Mesothelial cell of epicardium (in vitro differentiated cells): ENCODE measurements at regions not wholly inside any gene's neighbourhood (a gene's known extent, or its start where the extent isn't known, plus 50 kb on each side); places are given as distances from the start of the nearest gene placed in this dataset.

Source experiments
- DNase-seq, 2 experiments: peaks; one replicate each; pipeline ENCODE4 v3.0.0; 2021; ENCODE audit warnings: low spot score in 2 of 2; ENCODE audit not compliant: unreplicated experiment in 2 of 2
- H3K27ac Mint-ChIP-seq: 2 replicates; pipeline ENCODE4 v1.8.0; 2021; ENCODE audit warnings: mixed read lengths
- H3K27me3 Mint-ChIP-seq: 2 replicates; pipeline ENCODE4 v1.8.0; 2021; ENCODE audit warnings: low read depth, mixed read lengths
- H3K36me3 Mint-ChIP-seq: 2 replicates; pipeline ENCODE4 v1.8.0; 2021; ENCODE audit warnings: mixed read lengths
- H3K4me1 Mint-ChIP-seq: 2 replicates; pipeline ENCODE4 v1.8.0; 2021; ENCODE audit warnings: mixed read lengths
- H3K4me3 Mint-ChIP-seq: 2 replicates; pipeline ENCODE4 v1.8.0; 2021; ENCODE audit warnings: mild to moderate bottlenecking, moderate library complexity, mixed read lengths
- H3K9me3 Mint-ChIP-seq: 2 replicates; pipeline ENCODE4 v1.8.0; 2021; ENCODE audit warnings: mixed read lengths
- TF ChIP-seq, protein P1 (sequence below): fragments of 200-600 bp; sonication (generic); IDR thresholded peaks from one replicate; pipeline ENCODE4 v1.5.0; 2021; ENCODE audit warnings: antibody characterized with exemption; ENCODE audit not compliant: unreplicated experiment

DNA sequence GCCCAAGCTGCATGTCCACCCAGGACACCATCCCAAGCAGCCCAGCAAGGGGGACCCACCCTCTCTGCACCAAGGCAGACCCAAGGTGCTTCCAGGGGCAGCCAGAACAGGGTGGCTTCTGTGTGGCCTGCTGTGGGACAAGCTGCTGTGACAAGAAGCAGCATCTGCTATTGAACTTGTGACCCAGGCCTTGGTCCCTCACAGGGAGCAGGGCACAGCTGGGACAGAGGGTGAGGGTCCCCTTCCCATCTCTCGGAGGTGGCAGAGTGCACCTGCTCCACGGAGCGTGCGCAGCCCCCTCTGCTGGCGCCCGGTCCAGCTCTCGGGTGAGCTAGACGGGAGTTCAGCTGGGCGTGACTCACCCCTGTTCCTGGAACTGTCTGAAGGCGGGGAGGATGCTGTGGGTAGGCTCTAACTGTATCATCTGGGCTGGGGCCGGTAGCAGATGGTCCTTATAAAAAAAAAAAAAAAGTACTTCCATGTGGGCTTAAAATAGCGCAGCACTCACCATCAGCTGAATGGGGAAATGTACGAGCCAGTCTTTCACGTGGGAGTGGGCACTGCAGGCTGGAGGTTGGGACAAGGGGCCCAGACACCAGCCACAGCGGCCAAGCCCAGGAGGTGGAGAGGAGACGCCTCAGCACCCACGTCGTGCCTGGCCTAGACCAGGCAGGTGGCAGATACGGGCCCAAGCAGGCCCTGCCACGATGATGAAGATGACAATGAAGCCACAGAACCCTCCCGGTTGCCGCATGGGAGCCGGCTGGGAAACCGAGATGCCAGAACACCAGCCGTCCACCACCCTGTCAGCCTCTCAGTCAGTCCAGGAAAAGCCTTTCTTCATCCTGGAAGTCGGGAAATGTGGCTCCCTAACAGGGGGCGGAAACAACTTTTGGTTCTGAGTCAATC, 136.8 kb upstream of the ID2 start:
- Mint-ChIP-seq H3K27me3 (no peaks in the 10 kb centered on the region), H3K4me3 (no peak overlapping the region), H3K36me3 (no peaks in the 10 kb centered on the region), H3K9me3 (no peaks in the 10 kb centered on the region), H3K4me1 (peaks cover 43% of the 10 kb centered on the region), H3K27ac (no peak overlapping the region)
- TF ChIP-seq, protein P1, sequence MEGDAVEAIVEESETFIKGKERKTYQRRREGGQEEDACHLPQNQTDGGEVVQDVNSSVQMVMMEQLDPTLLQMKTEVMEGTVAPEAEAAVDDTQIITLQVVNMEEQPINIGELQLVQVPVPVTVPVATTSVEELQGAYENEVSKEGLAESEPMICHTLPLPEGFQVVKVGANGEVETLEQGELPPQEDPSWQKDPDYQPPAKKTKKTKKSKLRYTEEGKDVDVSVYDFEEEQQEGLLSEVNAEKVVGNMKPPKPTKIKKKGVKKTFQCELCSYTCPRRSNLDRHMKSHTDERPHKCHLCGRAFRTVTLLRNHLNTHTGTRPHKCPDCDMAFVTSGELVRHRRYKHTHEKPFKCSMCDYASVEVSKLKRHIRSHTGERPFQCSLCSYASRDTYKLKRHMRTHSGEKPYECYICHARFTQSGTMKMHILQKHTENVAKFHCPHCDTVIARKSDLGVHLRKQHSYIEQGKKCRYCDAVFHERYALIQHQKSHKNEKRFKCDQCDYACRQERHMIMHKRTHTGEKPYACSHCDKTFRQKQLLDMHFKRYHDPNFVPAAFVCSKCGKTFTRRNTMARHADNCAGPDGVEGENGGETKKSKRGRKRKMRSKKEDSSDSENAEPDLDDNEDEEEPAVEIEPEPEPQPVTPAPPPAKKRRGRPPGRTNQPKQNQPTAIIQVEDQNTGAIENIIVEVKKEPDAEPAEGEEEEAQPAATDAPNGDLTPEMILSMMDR = no peak
- peak in 1 of 2 experiments; percentile 19 for DNase-seq

DNA sequence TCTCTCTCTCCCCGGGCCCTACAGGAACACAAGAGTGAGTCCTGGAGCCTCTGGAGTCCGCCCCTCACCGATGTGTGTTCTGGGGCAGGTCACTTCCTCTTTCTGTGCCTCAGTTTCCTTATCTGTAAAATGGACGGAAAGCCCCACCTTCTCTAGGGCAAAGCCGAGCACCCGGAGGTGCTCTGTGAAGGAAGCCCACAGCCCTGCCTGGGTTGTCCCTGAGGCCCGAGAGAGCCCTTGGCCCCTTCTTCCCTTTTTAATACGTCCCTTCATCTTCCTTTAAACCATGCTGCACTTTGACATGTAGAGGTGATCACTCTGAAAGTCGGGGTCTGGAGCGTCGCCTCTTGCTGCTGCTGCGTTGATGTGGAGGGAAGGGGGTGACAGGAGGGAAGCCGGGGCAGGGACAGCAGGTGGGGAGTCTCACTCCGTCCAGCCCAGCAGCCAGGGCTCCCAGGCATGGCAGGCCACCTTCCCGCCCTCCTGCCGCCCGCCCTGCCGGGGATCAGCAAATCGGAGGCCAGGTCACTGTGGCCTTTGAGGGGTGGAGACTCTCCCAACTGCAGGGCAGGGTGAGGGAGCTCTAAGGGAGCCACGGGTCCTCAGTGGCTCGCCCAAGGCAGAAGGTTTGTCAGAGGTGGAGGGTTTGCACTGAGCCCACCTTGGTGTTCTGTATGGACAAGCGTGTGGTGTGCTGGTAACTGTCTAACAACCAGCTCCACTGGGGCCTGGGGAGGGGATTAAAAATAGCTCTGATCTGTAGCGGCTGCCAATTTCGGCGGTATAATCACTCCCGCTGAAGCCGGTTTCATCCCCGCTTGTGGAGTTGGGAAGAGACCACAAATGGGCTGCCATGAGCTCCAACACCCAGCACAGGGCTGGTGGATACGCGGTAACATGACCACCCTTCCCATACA, 135.9 kb upstream of the ID2 start:
- Mint-ChIP-seq H3K27me3 (no peaks in the 10 kb centered on the region), H3K36me3 (no peaks in the 10 kb centered on the region), H3K9me3 (no peaks in the 10 kb centered on the region), H3K4me3 (no peak overlapping the region), H3K27ac (no peak overlapping the region), H3K4me1 (peaks cover 34% of the 10 kb centered on the region)
- TF ChIP-seq, protein P1 = no peak
- DNase-seq = peak in 1 of 2 experiments; percentile 15

DNA sequence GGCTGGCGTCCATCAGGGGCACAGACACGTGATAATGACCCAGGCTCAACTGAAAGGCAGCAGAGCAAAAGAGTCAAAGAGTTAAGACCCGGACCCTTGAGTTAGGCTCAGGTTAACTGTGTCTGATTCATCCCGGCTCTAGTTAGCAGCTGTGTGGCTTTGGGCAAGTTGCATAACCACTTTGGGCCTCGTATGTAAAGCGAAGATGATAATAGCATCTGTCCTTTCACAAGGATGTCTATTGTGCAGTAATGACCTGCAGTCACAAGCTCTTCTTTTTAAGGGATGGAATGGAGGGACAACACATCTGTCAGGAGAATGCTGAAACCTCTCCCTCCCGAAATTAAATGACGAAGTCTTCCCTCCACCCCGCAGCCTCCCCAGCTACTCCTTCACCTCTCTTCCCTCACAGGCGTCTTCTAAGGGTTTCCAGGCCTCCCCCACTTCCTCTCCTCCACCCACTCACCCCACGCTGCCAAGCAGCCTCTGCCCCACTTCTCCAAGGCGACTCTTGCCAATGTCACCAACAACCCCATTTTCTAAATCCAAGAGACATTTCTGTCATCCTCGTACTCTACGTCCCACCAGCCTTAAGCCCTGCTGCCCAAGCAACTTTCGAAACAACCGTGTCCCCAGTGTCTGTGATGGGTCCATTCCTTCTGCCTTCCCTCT, 135.1 kb upstream of the ID2 start:
- TF ChIP-seq, protein P1 = no peak
- Mint-ChIP-seq H3K4me3 (no peak overlapping the region), H3K4me1 (peaks cover 28% of the 10 kb centered on the region), H3K27ac (no peak overlapping the region), H3K36me3 (no peaks in the 10 kb centered on the region), H3K9me3 (no peaks in the 10 kb centered on the region), H3K27me3 (no peaks in the 10 kb centered on the region)
- DNase-seq = peak in 1 of 2 experiments; percentile 2

DNA sequence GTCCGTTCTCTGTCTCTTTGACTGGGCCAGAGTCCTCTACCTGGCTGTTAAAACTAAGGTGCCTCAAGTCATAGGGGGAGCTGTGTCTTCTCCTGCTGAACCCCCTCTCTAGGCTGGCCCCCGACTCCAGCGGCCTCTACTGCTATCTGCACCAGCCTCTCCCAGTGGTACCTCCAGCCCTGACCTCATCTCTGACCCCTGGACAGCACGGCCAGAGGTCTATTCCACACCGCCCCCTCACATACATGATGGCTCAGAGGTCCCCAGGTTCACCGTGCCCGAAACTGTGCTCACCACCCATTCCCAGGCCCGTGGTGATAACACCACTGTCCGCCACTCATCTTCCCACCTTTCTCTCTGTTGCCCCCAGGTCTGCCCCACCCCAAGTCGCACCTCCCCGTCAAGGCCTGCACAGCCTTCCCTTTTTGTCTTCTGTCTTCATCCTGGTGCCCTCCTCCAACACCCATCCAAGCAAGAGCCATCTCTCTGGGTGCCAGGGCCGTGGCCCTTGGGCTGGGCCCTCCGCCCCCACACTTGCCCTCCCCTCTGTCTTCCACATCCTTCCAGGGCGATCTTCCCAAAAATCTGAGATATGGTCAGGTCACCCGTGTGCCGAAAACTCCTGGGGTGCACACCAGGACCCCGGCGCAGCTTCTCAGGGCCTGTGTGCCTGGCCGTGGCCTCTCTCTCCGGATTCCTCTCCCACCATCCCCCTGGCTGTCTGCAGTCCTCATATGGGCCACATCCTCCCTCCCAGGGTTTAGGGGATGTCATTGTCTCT, 134.4 kb upstream of the ID2 start:
- H3K4me3 Mint-ChIP-seq = no peak overlapping the region
- peaks cover 28% of the 10 kb centered on the region for H3K4me1 Mint-ChIP-seq
- DNase-seq = no peak
- TF ChIP-seq, protein P1 = no peak
- no peaks in the 10 kb centered on the region for H3K27me3 Mint-ChIP-seq
- no peaks in the 10 kb centered on the region for H3K9me3 Mint-ChIP-seq
- H3K36me3 Mint-ChIP-seq = no peaks in the 10 kb centered on the region
- peak overlapping the region; percentile 35 for H3K27ac Mint-ChIP-seq
